ENCODE measurements at regions not wholly inside any gene's neighbourhood (a gene's known extent, or its start where the extent isn't known, plus 50 kb on each side); places are given as distances from the start of the nearest gene placed in this dataset.

- DNase-seq (ENCODE audit: low read depth) = no peak
- TF ChIP-seq CTCF (conservative IDR thresholded peaks at IDR 0.05; ENCODE audit: low read depth, low read length) = no peak
- H3K4me3 ChIP-seq (ENCODE audit: low read depth, low read length) = no peak overlapping the region
These were observed 141.2 kb downstream of the TM2D1 start for GRCh38 chr1:61583703-61584102.

- TF ChIP-seq CTCF (conservative IDR thresholded peaks at IDR 0.05; ENCODE audit: low read depth, low read length) = no peak
- H3K4me3 ChIP-seq (ENCODE audit: low read depth, low read length) = no peak overlapping the region
- no peak for DNase-seq (ENCODE audit: low read depth)
These were observed 143.7 kb downstream of the TM2D1 start for GRCh38 chr1:61581251-61581650.

DNA sequence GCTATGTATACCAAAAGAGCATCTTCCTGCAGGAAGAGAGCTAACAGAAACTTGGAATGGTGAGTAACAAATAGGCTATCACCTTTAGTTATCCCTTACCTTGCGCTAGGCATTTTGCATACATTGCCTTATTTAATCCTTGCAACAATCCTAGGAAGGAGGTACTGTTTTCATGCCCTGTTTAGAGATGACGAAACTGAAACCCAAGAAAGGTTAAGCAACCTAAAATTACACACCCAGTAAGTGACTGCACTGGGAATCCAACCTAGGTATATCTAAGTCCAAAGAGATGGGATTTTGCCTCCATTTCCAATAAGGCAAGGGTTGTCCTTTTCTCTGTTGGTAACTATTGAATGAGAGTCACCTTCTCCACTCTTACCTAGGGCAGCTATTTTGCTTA, 144.5 kb downstream of the TM2D1 start:
- no peak for TF ChIP-seq CTCF (conservative IDR thresholded peaks at IDR 0.05; ENCODE audit: low read depth, low read length)
- H3K4me3 ChIP-seq (ENCODE audit: low read depth, low read length) = no peak overlapping the region
- no peak for DNase-seq (ENCODE audit: low read depth)

- no peak for DNase-seq (ENCODE audit: low read depth)
- no peak for TF ChIP-seq CTCF (conservative IDR thresholded peaks at IDR 0.05; ENCODE audit: low read depth, low read length)
These were observed 145.1 kb downstream of the TM2D1 start for GRCh38 chr1:61579802-61580201.

GRCh38 chr1:61572046-61572445, 152.9 kb downstream of the TM2D1 start:
- H3K4me3 ChIP-seq (ENCODE audit: low read depth, low read length) = no peak overlapping the region
- DNase-seq (ENCODE audit: low read depth) = no peak
- TF ChIP-seq CTCF (conservative IDR thresholded peaks at IDR 0.05; ENCODE audit: low read depth, low read length) = no peak

More at GRCh38 chr1:61579802-61580201, 145.1 kb downstream of the TM2D1 start:
- no peak overlapping the region for H3K4me3 ChIP-seq (ENCODE audit: low read depth, low read length)

DNA sequence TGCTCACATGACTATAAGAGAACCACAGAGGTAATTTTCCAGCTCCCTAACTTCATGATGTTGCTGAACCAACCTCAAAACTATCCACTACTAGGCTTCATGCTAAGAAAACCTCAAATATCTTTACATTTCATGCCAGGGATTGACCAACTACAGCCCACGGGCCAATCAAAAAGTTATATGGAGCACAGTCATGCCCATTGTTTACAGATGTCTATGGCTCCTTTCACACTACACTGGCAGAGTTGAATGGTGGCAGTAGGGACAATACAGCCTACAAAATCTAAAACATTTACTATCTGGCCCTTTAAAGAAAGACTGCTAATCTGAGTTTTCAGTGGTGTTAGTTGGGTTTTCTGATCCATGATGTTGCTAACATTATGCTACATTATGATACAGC, 154.8 kb downstream of the TM2D1 start:
- no peak for TF ChIP-seq CTCF (conservative IDR thresholded peaks at IDR 0.05; ENCODE audit: low read depth, low read length)
- DNase-seq (ENCODE audit: low read depth) = no peak
- H3K4me3 ChIP-seq (ENCODE audit: low read depth, low read length) = no peak overlapping the region

- DNase-seq (ENCODE audit: low read depth) = no peak
These were observed 155.7 kb downstream of the TM2D1 start for GRCh38 chr1:61569303-61569621.

More at GRCh38 chr1:61569303-61569621, 155.7 kb downstream of the TM2D1 start:
- no peak overlapping the region for H3K4me3 ChIP-seq (ENCODE audit: low read depth, low read length)
- TF ChIP-seq CTCF (conservative IDR thresholded peaks at IDR 0.05; ENCODE audit: low read depth, low read length) = no peak

Measured in choroid plexus epithelial cell (primary cell).